H1 (cell line): ENCODE measurements at regions not wholly inside any gene's neighbourhood (a gene's known extent, or its start where the extent isn't known, plus 50 kb on each side); places are given as distances from the start of the nearest gene placed in this dataset.

Experiments used
- CBX5 ChIP-seq: fragments of 300-800, 300-1000 bp; sonication (generic); IDR thresholded peaks from 2 replicates; pipeline ENCODE4 v1.7.1; 2016; ENCODE audit warnings: antibody characterized with exemption, low read length, low read depth
- CHD7 ChIP-seq: fragments of 300-600 bp; sonication (generic); IDR thresholded peaks from 2 replicates; pipeline ENCODE4 v1.7.1; 2012; ENCODE audit warnings: low read length, moderate library complexity, mild to moderate bottlenecking, inconsistent platforms; ENCODE audit not compliant: insufficient replicate concordance
- EP300 ChIP-seq, 2 experiments: IDR thresholded peaks; 1 replicate in 1 of 2; 2 replicates in 1 of 2; pipeline ENCODE4 v1.6.1; 2011 to 2012; ENCODE audit warnings: low read depth in 2 of 2, low read length in 2 of 2, mild to moderate bottlenecking in 2 of 2, borderline replicate concordance in 1 of 2, inconsistent platforms in 1 of 2, moderate library complexity in 1 of 2
- HDAC2 ChIP-seq, 2 experiments: fragments of 300-600 bp in 1 of 2; sonication (generic) in 1 of 2; IDR thresholded peaks; 2 replicates each; pipeline ENCODE4 v1.6.1; 2011 to 2012; ENCODE audit warnings: low read depth in 2 of 2, low read length in 2 of 2, mild to moderate bottlenecking in 2 of 2, moderate library complexity in 2 of 2, borderline replicate concordance in 1 of 2, inconsistent platforms in 1 of 2
- SIRT6 ChIP-seq: IDR thresholded peaks from one replicate; pipeline ENCODE4 v1.7.1; 2012; ENCODE audit warnings: low read length, inconsistent platforms
- TEAD4 ChIP-seq: IDR thresholded peaks from 2 replicates; pipeline ENCODE4 v1.6.1; 2012; ENCODE audit warnings: low read depth, low read length, inconsistent platforms, mixed read lengths

- TF ChIP-seq CHD7: no peak
- no peak for TF ChIP-seq HDAC2 (IDR thresholded peaks at IDR 0.05; ENCODE audit: borderline replicate concordance in 1 of 2, low read depth in 2 of 2, low read length in 2 of 2)
- TF ChIP-seq EP300 (IDR thresholded peaks at IDR 0.05; ENCODE audit: borderline replicate concordance in 1 of 2, low read depth in 2 of 2, low read length in 2 of 2): no peak
- no peak for TF ChIP-seq CBX5
- no peak for TF ChIP-seq SIRT6
- no peak for TF ChIP-seq TEAD4
- TF ChIP-seq, all 59 proteins: peak for 0
Measured at GRCh38 chr21:17371450-17371849, 141.4 kb upstream of the CXADR start (continued).
